Small intestine (tissue), 7 donors: ENCODE measurements at regions not wholly inside any gene's neighbourhood (a gene's known extent, or its start where the extent isn't known, plus 50 kb on each side); places are given as distances from the start of the nearest gene placed in this dataset.

Experiments used
- DNase-seq, 2 donors: peaks; one replicate each; pipeline versions ENCODE4 v3.0.0 to v3.0.0-alpha.2; 2013
- FAIRE-seq: peaks from 2 replicates; lab custom pipeline; 2012; peaks lifted over from hg19 to GRCh38; lab: Jason Lieb, UNC
- H3K27ac ChIP-seq, 3 donors: one replicate each; pipeline ENCODE4 v1.5.1; 2013; ENCODE audit warnings: low read length in 2 of 3, mild to moderate bottlenecking in 2 of 3, control low read depth in 1 of 3, inconsistent platforms in 1 of 3, low read depth in 1 of 3, moderate library complexity in 1 of 3
- H3K27me3 ChIP-seq, 3 donors: one replicate each; pipeline ENCODE4 v1.6.1; 2013; ENCODE audit warnings: low read length in 3 of 3, inconsistent platforms in 1 of 3; ENCODE audit not compliant: control insufficient read depth in 3 of 3, insufficient read depth in 3 of 3
- H3K36me3 ChIP-seq, 3 donors: one replicate each; pipeline ENCODE4 v1.6.1; 2013; ENCODE audit warnings: low read length in 3 of 3, inconsistent platforms in 1 of 3, low read depth in 1 of 3, mild to moderate bottlenecking in 1 of 3, moderate library complexity in 1 of 3; ENCODE audit not compliant: control insufficient read depth in 3 of 3, insufficient read depth in 2 of 3
- H3K4me1 ChIP-seq, 3 donors: one replicate each; pipeline ENCODE4 v1.6.1; 2013; ENCODE audit warnings: low read length in 2 of 3, inconsistent platforms in 1 of 3, low read depth in 1 of 3, mild to moderate bottlenecking in 1 of 3, moderate library complexity in 1 of 3; ENCODE audit not compliant: control insufficient read depth in 3 of 3, insufficient read depth in 2 of 3
- H3K4me3 ChIP-seq, 3 donors: one replicate each; pipeline ENCODE4 v1.5.1; 2013; ENCODE audit warnings: low read length in 3 of 3, control low read depth in 1 of 3, inconsistent platforms in 1 of 3, low read depth in 1 of 3, mild to moderate bottlenecking in 1 of 3, moderate library complexity in 1 of 3
- H3K9me3 ChIP-seq, 2 donors: one replicate each; pipeline ENCODE4 v1.6.1; 2013; ENCODE audit warnings: low read depth in 1 of 2, low read length in 1 of 2; ENCODE audit not compliant: control insufficient read depth in 2 of 2, insufficient read depth in 1 of 2
- WGBS, 3 donors: extraction: QIAGEN DNeasy Blood & Tissue Kit; methylation state at CpG; one replicate each; pipeline ENCODE4 v1.1.7; 2013; 5-methylcytosine and 5-hydroxymethylcytosine counted together
- donor health status: healthy with polysubstance abuse.
- donor health status: control.
- donor health status: control.
- donor health status: Bipolar disorder and iron deficiency.
- donor health status: healthy.

DNA sequence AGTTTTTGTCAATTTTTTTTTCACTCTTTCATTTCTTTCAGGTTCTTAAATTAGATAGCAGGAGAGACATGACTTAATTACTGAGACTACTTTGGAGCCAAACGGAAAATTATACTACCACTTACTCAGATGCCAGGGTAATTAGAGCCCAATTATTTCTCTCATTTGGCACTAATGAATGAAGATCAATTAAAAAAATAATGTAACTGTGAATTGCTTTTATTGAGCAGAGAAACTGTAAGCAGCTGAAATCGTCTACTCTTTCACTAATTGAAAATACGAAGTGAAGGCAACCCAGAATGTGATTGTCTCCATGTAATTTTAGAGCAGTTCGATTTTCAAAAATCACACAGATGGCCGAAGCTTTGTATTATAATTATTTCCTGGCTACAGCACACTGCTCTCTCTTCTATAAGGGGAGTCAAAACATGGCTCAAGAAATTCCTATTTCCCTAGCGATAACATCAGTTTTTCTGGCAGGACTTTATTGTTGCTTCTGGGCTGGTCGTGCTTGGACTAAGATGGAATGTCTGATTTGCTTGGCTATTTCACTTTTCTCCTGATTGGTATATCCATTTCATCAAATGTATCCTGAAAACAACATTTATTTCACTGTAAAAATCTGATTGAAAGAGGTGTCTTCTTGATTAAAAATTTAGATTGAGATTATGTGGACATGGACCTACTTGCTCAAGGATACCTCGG lies 55.8 kb upstream of the PDZRN3 start:
- no peak overlapping the region for H3K27ac ChIP-seq
- no peak for FAIRE-seq

DNA sequence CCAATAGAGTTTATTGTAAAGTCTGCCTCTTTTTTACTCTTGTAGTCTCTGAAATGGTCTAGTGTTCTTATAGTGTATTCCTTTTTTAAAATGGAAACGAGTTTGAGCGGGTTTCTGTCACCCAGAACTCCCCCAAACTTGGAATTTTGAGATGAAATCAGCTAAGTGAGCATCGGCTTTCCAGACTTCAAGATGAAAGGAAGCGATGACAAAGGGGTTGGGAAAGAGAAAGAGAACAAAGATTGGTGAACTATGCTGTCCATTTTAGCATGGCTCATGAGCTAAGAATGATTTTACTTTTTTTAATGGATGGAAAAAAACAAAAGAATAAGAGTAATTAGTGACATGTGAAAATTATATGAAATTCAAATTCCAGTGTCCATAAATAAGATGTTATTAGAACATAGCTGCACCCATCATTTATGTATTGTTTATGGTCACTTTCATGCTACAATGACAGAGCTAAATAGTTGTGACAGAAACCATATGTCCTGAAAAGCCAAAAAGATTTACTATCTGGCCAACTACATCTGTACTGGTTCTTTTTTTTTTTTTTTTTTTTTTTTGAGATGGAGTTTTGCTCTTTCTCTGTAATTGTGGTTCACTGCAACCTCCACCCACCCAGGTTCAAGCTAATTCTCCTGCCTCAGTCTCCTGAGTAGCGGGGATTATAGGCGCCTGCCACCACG lies 52.7 kb upstream of the PDZRN3 start:
- Histone ChIP-seq H3K27ac (no peak overlapping the region), H3K4me3 (no peak overlapping the region), H3K4me1 (no peaks in the 10 kb centered on the region)

More for the DNA sequence above, 55.8 kb upstream of the PDZRN3 start:
- Histone ChIP-seq H3K36me3 (no peaks in the 10 kb centered on the region), H3K4me1 (no peaks in the 10 kb centered on the region), H3K9me3 (no peaks in the 10 kb centered on the region), H3K27me3 (no peaks in the 10 kb centered on the region), H3K4me3 (no peak overlapping the region)
- no peak for DNase-seq
- WGBS, 3 donors, result 75 to 92% (median 89%) methylated on average over 8 of the region's 8 CpGs

More for the DNA sequence above, 52.7 kb upstream of the PDZRN3 start:
- 88 to 89% (median 89%) methylated on average over 7 of the region's 7 CpGs for WGBS, 3 donors
- H3K27me3 ChIP-seq, result no peaks in the 10 kb centered on the region
- H3K36me3 ChIP-seq, result no peaks in the 10 kb centered on the region
- H3K9me3 ChIP-seq, result no peaks in the 10 kb centered on the region
- DNase-seq, result no peak
- no peak for FAIRE-seq
